Choroid plexus epithelial cell (primary cell): ENCODE measurements at regions not wholly inside any gene's neighbourhood (a gene's known extent, or its start where the extent isn't known, plus 50 kb on each side); places are given as distances from the start of the nearest gene placed in this dataset.

ENCODE experiments used
- DNase-seq: peaks from one replicate; pipeline ENCODE4 v3.0.0-alpha.2; 2010; ENCODE audit warnings: low read depth
- H3K4me3 ChIP-seq: 2 replicates; pipeline ENCODE4 v1.5.1; 2011; ENCODE audit warnings: low read depth, mild to moderate bottlenecking, control low read depth, low read length, moderate library complexity
- TF ChIP-seq, protein P1 (sequence below): conservative IDR thresholded peaks from 2 replicates; pipeline ENCODE4 v1.5.1; 2011; ENCODE audit warnings: low read depth, mild to moderate bottlenecking, control low read depth, inconsistent platforms, low read length, moderate library complexity

DNA sequence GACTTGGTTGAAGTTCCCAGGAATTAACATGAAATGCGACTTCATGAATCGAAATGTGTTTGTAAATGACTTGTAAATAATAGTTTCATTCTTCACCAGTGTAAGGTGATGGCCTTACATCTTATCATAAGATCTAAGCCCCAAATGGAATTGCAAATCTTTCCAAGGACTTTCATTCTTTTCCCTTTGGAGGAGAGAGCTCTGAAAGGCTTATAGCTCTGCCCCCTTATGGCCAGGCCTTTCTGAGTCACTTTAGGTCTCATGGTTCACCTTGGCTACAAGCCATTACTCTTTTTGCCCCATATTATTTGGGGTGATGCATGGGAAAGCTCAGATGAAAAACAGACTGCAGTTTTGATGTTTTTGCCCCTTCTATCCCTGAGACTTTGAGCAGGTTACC, 209.1 kb upstream of the BMP2 start:
- TF ChIP-seq, protein P1, sequence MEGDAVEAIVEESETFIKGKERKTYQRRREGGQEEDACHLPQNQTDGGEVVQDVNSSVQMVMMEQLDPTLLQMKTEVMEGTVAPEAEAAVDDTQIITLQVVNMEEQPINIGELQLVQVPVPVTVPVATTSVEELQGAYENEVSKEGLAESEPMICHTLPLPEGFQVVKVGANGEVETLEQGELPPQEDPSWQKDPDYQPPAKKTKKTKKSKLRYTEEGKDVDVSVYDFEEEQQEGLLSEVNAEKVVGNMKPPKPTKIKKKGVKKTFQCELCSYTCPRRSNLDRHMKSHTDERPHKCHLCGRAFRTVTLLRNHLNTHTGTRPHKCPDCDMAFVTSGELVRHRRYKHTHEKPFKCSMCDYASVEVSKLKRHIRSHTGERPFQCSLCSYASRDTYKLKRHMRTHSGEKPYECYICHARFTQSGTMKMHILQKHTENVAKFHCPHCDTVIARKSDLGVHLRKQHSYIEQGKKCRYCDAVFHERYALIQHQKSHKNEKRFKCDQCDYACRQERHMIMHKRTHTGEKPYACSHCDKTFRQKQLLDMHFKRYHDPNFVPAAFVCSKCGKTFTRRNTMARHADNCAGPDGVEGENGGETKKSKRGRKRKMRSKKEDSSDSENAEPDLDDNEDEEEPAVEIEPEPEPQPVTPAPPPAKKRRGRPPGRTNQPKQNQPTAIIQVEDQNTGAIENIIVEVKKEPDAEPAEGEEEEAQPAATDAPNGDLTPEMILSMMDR, result peak; percentile 31

DNA sequence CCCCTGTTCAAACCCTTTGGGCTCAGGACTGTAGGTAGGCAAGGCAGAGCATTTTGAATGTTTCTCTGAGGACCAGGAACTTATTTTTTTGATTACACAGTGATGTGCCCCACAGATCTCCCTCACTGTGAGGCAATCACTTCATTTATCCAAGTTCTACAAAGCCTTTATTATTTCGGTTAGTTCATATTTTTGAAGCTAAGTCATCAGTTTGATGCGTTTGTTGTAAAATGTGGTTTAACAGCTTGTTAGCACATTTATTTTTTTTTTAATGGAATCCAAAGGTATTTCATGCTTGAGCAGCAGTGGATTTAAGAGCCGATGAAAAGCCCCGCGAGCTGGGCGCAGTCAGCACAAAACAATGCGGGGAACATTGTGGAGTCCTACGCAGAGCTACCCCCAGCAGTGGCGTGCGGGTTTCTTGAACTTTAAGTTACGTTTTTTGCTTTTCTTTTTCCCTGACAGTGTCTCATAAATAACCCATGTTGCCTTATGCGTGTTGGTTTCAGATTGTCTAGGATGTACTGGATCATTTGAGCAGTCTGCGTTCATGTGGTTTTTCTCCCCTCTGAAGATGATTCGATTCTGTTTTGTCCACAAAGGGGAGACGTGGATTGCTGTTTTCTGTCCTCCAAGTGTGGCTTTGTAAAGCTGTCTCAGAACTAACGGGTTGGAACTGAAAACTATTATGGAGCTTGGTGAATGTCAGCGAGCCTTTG, 233.6 kb upstream of the BMP2 start:
- peak; percentile 92 for DNase-seq
- H3K4me3 ChIP-seq, result peak overlapping the region; percentile 45
- TF ChIP-seq, protein P1, result peak; percentile 19

More for the DNA sequence above, 209.1 kb upstream of the BMP2 start:
- no peak overlapping the region for H3K4me3 ChIP-seq
- DNase-seq, result no peak

DNA sequence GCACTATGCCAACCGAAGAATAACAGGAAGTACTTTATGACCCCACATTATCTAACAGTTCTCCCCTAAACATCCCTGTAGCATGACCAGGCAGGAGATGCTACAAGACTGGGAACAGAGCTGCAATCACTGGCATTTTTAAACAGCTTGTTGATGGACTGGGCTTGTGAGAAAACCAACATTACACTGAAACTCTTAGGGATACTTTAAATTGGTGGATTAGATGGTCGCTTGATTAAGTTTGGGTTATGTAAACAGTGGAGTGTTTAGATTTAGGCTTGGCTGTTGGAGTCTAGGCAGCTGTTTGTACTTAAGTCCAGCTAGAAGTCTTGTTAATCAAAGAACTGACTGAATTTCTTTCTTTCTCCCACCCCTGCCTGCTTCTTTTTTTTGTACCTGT, 234.1 kb upstream of the BMP2 start:
- peak overlapping the region; percentile 45 for H3K4me3 ChIP-seq
- DNase-seq, result peak; percentile 61
- TF ChIP-seq, protein P1, result no peak

DNA sequence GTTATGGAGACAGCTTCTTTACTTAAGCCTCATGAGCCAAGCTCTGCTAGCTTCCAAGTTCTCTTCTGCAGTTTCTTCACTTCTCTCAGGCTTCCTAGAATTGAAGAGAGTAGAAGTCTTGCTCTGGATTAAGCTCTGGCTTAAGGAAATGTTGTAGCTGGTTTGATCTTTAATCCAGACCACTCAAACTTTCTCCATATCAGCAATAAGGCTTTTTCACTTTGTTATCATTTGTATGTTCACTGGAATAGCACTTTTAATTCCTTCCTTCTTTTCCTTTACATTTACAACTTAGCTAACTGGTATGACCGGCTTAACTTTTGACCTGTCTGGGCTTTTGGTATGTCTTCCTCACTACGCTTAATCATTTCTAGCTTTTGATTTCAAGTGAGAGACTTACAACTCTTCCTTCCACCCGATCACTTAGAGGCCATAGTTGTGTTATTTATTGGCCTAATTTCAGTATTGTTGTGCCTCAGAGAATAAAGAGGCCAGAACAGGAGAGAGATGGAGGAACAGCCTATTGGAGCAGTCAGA, 236.6 kb upstream of the BMP2 start:
- TF ChIP-seq, protein P1, result no peak
- DNase-seq, result no peak

DNA sequence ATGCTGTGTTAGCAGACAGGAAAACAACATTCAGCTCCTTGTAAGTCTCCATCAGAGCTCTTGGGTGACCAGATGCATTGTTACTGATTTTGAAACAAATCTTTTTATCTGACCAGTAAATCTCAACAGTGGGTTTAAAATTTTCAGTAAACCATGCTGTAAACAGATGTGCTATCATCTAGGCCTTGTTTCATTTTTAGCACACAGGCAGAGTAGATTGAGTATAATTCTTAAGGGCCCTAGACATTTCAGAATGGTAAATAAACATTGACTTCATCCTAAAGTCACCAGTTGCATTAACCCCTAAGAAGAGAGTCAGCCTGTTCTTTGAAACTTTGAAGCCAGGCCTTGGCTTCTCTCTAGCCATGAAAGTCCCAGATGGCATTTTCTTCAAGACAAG, 237.2 kb upstream of the BMP2 start:
- no peak overlapping the region for H3K4me3 ChIP-seq
- peak; percentile 31 for DNase-seq
- TF ChIP-seq, protein P1, result no peak

More for the DNA sequence above, 236.6 kb upstream of the BMP2 start:
- H3K4me3 ChIP-seq, result no peak overlapping the region

DNA sequence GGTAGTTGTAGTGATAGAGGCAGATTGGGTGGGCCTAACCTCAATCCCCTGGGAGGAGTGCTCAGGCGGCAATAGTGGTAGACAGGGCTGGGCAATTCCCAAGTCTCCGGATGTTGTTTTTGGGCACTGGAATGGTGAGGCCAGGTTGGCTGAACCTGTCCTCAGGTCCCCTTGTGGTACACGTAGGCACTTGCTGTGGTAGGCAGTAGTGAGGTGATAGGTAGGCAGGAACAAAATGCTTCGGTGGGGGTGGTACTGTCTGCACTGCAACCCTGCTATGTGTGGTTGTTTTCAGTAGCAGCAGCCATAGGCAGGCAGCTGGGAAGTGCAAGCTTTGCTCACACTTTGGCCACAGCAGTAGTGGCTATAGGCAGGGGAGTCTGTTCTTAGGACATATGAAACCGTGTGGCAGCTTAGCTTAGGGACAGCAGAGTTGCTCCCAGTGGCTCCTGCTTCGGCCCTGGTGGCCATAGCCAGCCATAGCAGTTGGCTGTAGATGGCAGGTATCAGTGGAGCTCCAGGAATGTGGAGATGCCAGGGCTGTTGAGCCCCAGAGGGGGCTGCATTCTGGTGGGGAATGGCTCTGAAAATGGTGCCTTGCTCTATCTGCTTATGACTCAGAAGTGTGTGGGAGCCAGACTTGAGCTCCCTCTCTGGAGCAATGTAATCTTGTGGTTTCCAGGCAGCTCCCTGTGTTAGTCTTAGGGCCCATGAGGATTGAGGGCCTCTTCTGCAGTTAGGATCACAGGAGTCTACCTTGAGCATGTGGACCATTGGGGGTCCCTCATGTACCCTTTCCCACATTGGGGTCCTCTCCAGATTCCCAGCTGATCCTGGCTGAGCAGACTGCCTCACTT, 241.8 kb upstream of the BMP2 start:
- H3K4me3 ChIP-seq, result no peak overlapping the region
- DNase-seq, result peak; percentile 55
- TF ChIP-seq, protein P1, result peak; percentile 28
